WTC11 (cell line): ENCODE measurements at regions not wholly inside any gene's neighbourhood (a gene's known extent, or its start where the extent isn't known, plus 50 kb on each side); places are given as distances from the start of the nearest gene placed in this dataset.

Source experiments
- ATAC-seq: fragments of 200-7000 bp; cut with Tn5 transposase; 2 replicates; pipeline ENCODE4 v1.10.0; 2021; ENCODE audit warnings: mild to moderate bottlenecking, moderate library complexity
- CTCF ChIA-PET: fragments of 300-600 bp; sonication (Branson Sonifier 250); formaldehyde crosslinking; loops from one replicate; lab custom pipeline; 2021; ENCODE audit warnings: antibody characterized with exemption; lab: Charles Lee
- POLR2A ChIA-PET: fragments of 350-600 bp; sonication (Branson Sonifier 250); formaldehyde crosslinking; loops from one replicate; lab custom pipeline; 2021; ENCODE audit warnings: antibody characterized with exemption; lab: Charles Lee
- DNase-seq: peaks from one replicate; pipeline ENCODE4 v3.0.0; 2021; ENCODE audit warnings: low spot score
- H3K27ac Mint-ChIP-seq: 2 replicates; pipeline ENCODE4 v1.8.0; 2021; ENCODE audit warnings: mixed read lengths
- H3K27me3 Mint-ChIP-seq: 2 replicates; pipeline ENCODE4 v1.8.0; 2021; ENCODE audit warnings: low read depth, mild to moderate bottlenecking, moderate library complexity, mixed read lengths
- H3K36me3 Mint-ChIP-seq: 2 replicates; pipeline ENCODE4 v1.8.0; 2021; ENCODE audit warnings: mixed read lengths
- H3K4me1 Mint-ChIP-seq: 2 replicates; pipeline ENCODE4 v1.8.0; 2022; ENCODE audit warnings: mixed read lengths
- H3K4me3 Mint-ChIP-seq: 2 replicates; pipeline ENCODE4 v1.8.0; 2021; ENCODE audit warnings: mild to moderate bottlenecking, moderate library complexity, mixed read lengths
- H3K9me3 Mint-ChIP-seq: 2 replicates; pipeline ENCODE4 v1.8.0; 2021; ENCODE audit warnings: mixed read lengths
- ATF1 ChIP-seq: sonication (generic); formaldehyde crosslinking; IDR thresholded peaks from 2 replicates; pipeline ENCODE4 v1.8.1; 2023; ENCODE audit warnings: mild to moderate bottlenecking, moderate library complexity, missing genetic modification reagents
- CREM ChIP-seq: sonication (generic); formaldehyde crosslinking; IDR thresholded peaks from 2 replicates; pipeline ENCODE4 v1.8.1; 2022; ENCODE audit warnings: mild to moderate bottlenecking, missing genetic modification reagents, moderate library complexity
- ELF4 ChIP-seq: sonication (generic); formaldehyde crosslinking; IDR thresholded peaks from 2 replicates; pipeline ENCODE4 v1.8.1; 2022; ENCODE audit warnings: low read depth, mild to moderate bottlenecking, moderate library complexity, missing genetic modification reagents
- ETV6 ChIP-seq: sonication (generic); formaldehyde crosslinking; IDR thresholded peaks from 2 replicates; pipeline ENCODE4 v1.8.1; 2022; ENCODE audit warnings: mild to moderate bottlenecking, missing genetic modification reagents
- FOXJ3 ChIP-seq: sonication (generic); formaldehyde crosslinking; IDR thresholded peaks from 2 replicates; pipeline ENCODE4 v1.9.0; 2021; ENCODE audit warnings: missing genetic modification reagents, mild to moderate bottlenecking, borderline replicate concordance
- FOXK1 ChIP-seq: sonication (generic); formaldehyde crosslinking; IDR thresholded peaks from 2 replicates; pipeline ENCODE4 v1.8.0; 2022; ENCODE audit warnings: mild to moderate bottlenecking, moderate library complexity, missing genetic modification reagents
- FOXP1 ChIP-seq: sonication (generic); formaldehyde crosslinking; IDR thresholded peaks from 2 replicates; pipeline ENCODE4 v1.8.0; 2022; ENCODE audit warnings: missing genetic modification reagents, mild to moderate bottlenecking, moderate library complexity, borderline replicate concordance
- GRHL2 ChIP-seq: fragments of 250-450 bp; sonication (Bioruptor Pico); IDR thresholded peaks from 2 replicates; pipeline ENCODE4 v1.8.0; 2022; ENCODE audit warnings: mild to moderate bottlenecking, moderate library complexity; ENCODE audit not compliant: insufficient replicate concordance, severe bottlenecking
- HMGA2 ChIP-seq: fragments of 250-450 bp; sonication (Bioruptor Pico); IDR thresholded peaks from 2 replicates; pipeline ENCODE4 v1.4.0; 2021; ENCODE audit warnings: mild to moderate bottlenecking, moderate library complexity
- IRF2 ChIP-seq: sonication (generic); formaldehyde crosslinking; IDR thresholded peaks from 2 replicates; pipeline ENCODE4 v1.8.0; 2022; ENCODE audit warnings: low read depth, missing genetic modification reagents, borderline replicate concordance
- JAZF1 ChIP-seq: fragments of 250-450 bp; sonication (Bioruptor Pico); IDR thresholded peaks from 2 replicates; pipeline ENCODE4 v1.9.0; 2021; ENCODE audit warnings: moderate library complexity, mild to moderate bottlenecking, inconsistent platforms
- KAT7 ChIP-seq: sonication (generic); formaldehyde crosslinking; IDR thresholded peaks from 2 replicates; pipeline ENCODE4 v1.8.1; 2023; ENCODE audit warnings: missing genetic modification reagents, mild to moderate bottlenecking, borderline replicate concordance
- MXD4 ChIP-seq: fragments of 250-450 bp; sonication (Bioruptor Pico); IDR thresholded peaks from 2 replicates; pipeline ENCODE4 v1.8.0; 2021; ENCODE audit warnings: mild to moderate bottlenecking, moderate library complexity, borderline replicate concordance
- MYBL2 ChIP-seq: sonication (generic); formaldehyde crosslinking; IDR thresholded peaks from 2 replicates; pipeline ENCODE4 v1.8.1; 2023; ENCODE audit warnings: mild to moderate bottlenecking, moderate library complexity, missing genetic modification reagents
- NR2C2 ChIP-seq: sonication (generic); formaldehyde crosslinking; IDR thresholded peaks from 2 replicates; pipeline ENCODE4 v1.8.0; 2022; ENCODE audit warnings: mild to moderate bottlenecking, missing genetic modification reagents
- NR3C1 ChIP-seq: sonication (generic); formaldehyde crosslinking; conservative IDR thresholded peaks from 2 replicates; pipeline ENCODE4 v1.8.1; 2023; ENCODE audit warnings: low read depth, mild to moderate bottlenecking, missing genetic modification reagents
- RORB ChIP-seq: fragments of 250-450 bp; sonication (Bioruptor Pico); IDR thresholded peaks from 2 replicates; pipeline ENCODE4 v1.9.0; 2021; ENCODE audit warnings: mild to moderate bottlenecking
- TEAD1 ChIP-seq: sonication (generic); formaldehyde crosslinking; IDR thresholded peaks from 2 replicates; pipeline ENCODE4 v1.8.0; 2022; ENCODE audit warnings: mild to moderate bottlenecking, missing genetic modification reagents
- ZNF138 ChIP-seq: sonication (generic); formaldehyde crosslinking; conservative IDR thresholded peaks from 2 replicates; pipeline ENCODE4 v1.8.1; 2022; ENCODE audit warnings: mild to moderate bottlenecking, moderate library complexity, missing genetic modification reagents
- ZNF232 ChIP-seq: sonication (generic); formaldehyde crosslinking; IDR thresholded peaks from 2 replicates; pipeline ENCODE4 v1.8.0; 2022; ENCODE audit warnings: mild to moderate bottlenecking, missing genetic modification reagents
- ZNF416 ChIP-seq: fragments of 250-450 bp; sonication (Bioruptor Pico); IDR thresholded peaks from 2 replicates; pipeline ENCODE4 v1.9.0; 2021; ENCODE audit warnings: mild to moderate bottlenecking, inconsistent platforms
- ZNF671 ChIP-seq: fragments of 250-450 bp; sonication (Bioruptor Pico); IDR thresholded peaks from 2 replicates; pipeline ENCODE4 v1.8.0; 2021; ENCODE audit warnings: mild to moderate bottlenecking
- TF ChIP-seq, protein P1 (sequence below): sonication (generic); formaldehyde crosslinking; IDR thresholded peaks from 2 replicates; pipeline ENCODE4 v1.8.0; 2023; ENCODE audit warnings: missing genetic modification reagents
- TF ChIP-seq, protein P2 (sequence below): sonication (generic); formaldehyde crosslinking; IDR thresholded peaks from 2 replicates; pipeline ENCODE4 v1.8.0; 2022; ENCODE audit warnings: mild to moderate bottlenecking, missing genetic modification reagents
- TF ChIP-seq, protein P3 (sequence below): sonication (generic); formaldehyde crosslinking; IDR thresholded peaks from 2 replicates; pipeline ENCODE4 v1.8.1; 2022; ENCODE audit warnings: mild to moderate bottlenecking, missing genetic modification reagents, moderate library complexity, borderline replicate concordance
- TF ChIP-seq, protein P4 (sequence below): sonication (generic); formaldehyde crosslinking; IDR thresholded peaks from 2 replicates; pipeline ENCODE4 v1.8.1; 2022; ENCODE audit warnings: low read depth, mild to moderate bottlenecking, moderate library complexity, missing genetic modification reagents, borderline replicate concordance
- TF ChIP-seq, protein P5 (sequence below): fragments of 250-450 bp; sonication (Bioruptor Pico); conservative IDR thresholded peaks from 2 replicates; pipeline ENCODE4 v1.9.0; 2021; ENCODE audit warnings: mild to moderate bottlenecking
- TF ChIP-seq, protein P6 (sequence below): sonication (generic); formaldehyde crosslinking; IDR thresholded peaks from 2 replicates; pipeline ENCODE4 v1.8.0; 2023; ENCODE audit warnings: mild to moderate bottlenecking, missing genetic modification reagents

DNA sequence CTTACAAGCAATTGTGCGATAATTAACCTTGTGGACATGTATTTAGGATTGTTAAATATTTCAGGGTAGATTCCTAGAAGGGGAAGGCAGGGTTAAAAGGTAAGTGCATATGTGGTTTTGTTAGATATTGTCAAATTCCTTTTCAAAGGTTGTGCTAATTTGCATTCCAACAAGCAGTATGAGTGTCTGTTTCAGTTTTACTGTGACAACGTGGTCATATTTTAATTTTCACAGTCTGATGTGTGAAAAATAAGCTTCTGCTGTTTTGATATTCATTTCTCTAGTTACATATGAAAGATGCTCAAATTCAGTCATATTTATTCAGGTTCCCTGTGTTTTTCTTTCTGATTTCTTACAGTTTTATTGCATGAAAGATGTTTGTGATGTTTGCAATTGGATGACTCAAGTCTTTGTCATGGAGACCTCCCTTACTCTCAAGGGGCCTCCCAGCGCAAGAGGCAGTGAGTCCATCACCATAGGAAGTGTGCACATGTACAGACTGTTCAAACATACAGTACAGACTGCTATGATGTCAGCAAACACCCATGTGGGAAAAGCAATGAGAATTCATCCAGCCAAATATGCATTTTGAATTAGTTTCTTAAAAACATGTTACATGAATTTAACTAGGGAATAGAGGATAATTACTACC lies 310.8 kb downstream of the GALR1 start:
- H3K4me3 Mint-ChIP-seq = no peak overlapping the region
- ATAC-seq = no peak
- CTCF ChIA-PET = no interaction called here
- no peaks in the 10 kb centered on the region for H3K27me3 Mint-ChIP-seq
- DNase-seq = no peak
- H3K4me1 Mint-ChIP-seq = no peaks in the 10 kb centered on the region
- TF ChIP-seq FOXK1 (CRISPR knock-in tag) (no peak), NR3C1 (CRISPR knock-in tag) (no peak), RORB (CRISPR knock-in tag) (no peak), ELF4 (no peak), IRF2 (no peak), FOXP1 (CRISPR knock-in tag) (no peak), JAZF1 (CRISPR knock-in tag) (no peak), ZNF671 (CRISPR knock-in tag) (no peak), CREM (no peak), MXD4 (no peak), ZNF416 (no peak), ATF1 (CRISPR knock-in tag) (no peak)
- TF ChIP-seq, protein P1, sequence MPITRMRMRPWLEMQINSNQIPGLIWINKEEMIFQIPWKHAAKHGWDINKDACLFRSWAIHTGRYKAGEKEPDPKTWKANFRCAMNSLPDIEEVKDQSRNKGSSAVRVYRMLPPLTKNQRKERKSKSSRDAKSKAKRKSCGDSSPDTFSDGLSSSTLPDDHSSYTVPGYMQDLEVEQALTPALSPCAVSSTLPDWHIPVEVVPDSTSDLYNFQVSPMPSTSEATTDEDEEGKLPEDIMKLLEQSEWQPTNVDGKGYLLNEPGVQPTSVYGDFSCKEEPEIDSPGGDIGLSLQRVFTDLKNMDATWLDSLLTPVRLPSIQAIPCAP (CRISPR knock-in tag) = no peak
- POLR2A ChIA-PET = no interaction called here
- H3K27ac Mint-ChIP-seq = no peak overlapping the region
- H3K36me3 Mint-ChIP-seq = no peaks in the 10 kb centered on the region
- no peaks in the 10 kb centered on the region for H3K9me3 Mint-ChIP-seq

DNA sequence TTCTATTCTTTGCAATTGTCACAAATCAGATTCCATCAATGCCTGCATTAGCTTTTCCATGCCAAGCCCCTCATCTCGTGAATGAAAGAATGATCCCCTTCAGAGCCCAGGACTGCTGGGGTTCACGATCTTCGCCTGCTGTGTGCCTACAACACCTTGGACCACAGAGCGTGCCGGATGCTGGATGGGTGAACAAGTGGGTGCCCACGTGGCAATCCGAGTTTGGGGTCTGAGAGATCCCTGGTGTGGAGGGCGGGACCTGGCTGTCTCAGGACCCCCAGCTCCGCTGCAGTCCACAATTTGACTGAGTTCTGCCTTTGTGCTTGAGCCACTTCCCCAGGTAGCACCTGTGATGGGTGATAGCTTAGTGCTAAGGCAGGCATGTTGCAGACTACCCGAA lies 317.0 kb downstream of the GALR1 start:
- H3K4me3 Mint-ChIP-seq = no peak overlapping the region
- no peak for ATAC-seq
- H3K9me3 Mint-ChIP-seq = peaks cover 34% of the 10 kb centered on the region
- CTCF ChIA-PET = interaction anchor here (0.5 kb wide), 1 partner anchor 157 kb away, joined by 3 read pairs; no protein-coding TSS in a partner anchor
- H3K36me3 Mint-ChIP-seq = peaks cover 34% of the 10 kb centered on the region
- TF ChIP-seq ZNF671 (CRISPR knock-in tag) (no peak), FOXJ3 (no peak), GRHL2 (CRISPR knock-in tag) (no peak), MYBL2 (CRISPR knock-in tag) (no peak), TEAD1 (CRISPR knock-in tag) (no peak), NR2C2 (CRISPR knock-in tag) (no peak), ZNF232 (no peak), HMGA2 (CRISPR knock-in tag) (no peak), FOXP1 (CRISPR knock-in tag) (no peak), KAT7 (no peak), ZNF138 (CRISPR knock-in tag) (no peak), ETV6 (CRISPR knock-in tag) (no peak)
- TF ChIP-seq, protein P2, sequence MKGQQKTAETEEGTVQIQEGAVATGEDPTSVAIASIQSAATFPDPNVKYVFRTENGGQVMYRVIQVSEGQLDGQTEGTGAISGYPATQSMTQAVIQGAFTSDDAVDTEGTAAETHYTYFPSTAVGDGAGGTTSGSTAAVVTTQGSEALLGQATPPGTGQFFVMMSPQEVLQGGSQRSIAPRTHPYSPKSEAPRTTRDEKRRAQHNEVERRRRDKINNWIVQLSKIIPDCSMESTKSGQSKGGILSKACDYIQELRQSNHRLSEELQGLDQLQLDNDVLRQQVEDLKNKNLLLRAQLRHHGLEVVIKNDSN (CRISPR knock-in tag) = no peak
- TF ChIP-seq, protein P3, sequence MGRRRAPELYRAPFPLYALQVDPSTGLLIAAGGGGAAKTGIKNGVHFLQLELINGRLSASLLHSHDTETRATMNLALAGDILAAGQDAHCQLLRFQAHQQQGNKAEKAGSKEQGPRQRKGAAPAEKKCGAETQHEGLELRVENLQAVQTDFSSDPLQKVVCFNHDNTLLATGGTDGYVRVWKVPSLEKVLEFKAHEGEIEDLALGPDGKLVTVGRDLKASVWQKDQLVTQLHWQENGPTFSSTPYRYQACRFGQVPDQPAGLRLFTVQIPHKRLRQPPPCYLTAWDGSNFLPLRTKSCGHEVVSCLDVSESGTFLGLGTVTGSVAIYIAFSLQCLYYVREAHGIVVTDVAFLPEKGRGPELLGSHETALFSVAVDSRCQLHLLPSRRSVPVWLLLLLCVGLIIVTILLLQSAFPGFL (CRISPR knock-in tag) = no peak
- TF ChIP-seq, protein P4, sequence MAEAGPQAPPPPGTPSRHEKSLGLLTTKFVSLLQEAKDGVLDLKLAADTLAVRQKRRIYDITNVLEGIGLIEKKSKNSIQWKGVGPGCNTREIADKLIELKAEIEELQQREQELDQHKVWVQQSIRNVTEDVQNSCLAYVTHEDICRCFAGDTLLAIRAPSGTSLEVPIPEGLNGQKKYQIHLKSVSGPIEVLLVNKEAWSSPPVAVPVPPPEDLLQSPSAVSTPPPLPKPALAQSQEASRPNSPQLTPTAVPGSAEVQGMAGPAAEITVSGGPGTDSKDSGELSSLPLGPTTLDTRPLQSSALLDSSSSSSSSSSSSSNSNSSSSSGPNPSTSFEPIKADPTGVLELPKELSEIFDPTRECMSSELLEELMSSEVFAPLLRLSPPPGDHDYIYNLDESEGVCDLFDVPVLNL (CRISPR knock-in tag) = no peak
- TF ChIP-seq, protein P5, sequence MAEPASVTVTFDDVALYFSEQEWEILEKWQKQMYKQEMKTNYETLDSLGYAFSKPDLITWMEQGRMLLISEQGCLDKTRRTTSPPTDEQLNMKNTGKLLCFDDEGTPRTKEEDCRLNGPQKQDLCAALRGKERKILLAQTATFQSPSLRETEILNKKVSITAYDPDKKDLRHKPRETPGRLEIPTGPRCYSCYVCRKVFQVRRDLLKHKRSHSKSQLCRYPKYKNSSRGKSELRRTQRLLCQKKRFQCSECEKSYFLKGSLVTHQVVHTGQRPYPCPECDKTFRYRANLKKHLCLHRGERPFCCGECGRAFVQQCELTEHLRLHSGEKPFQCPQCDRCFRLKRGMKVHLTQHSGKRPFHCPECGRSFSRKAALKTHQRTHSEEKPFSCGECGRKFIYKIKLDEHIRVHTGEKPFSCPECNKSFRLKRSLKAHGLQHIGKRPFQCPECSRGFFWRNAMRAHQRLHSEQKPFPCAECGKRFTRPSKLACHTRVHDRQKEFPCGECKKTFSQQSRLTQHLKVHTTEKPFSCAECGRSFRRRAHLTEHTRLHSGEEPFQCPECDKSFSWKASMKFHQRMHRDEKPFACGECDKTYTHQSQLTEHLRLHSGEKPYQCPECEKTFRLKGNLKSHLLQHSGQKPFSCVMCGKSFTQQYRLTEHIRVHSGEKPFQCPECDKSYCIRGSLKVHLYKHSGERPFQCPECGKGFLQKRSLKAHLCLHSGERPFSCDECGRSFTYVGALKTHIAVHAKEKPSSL (CRISPR knock-in tag) = no peak
- TF ChIP-seq, protein P6, sequence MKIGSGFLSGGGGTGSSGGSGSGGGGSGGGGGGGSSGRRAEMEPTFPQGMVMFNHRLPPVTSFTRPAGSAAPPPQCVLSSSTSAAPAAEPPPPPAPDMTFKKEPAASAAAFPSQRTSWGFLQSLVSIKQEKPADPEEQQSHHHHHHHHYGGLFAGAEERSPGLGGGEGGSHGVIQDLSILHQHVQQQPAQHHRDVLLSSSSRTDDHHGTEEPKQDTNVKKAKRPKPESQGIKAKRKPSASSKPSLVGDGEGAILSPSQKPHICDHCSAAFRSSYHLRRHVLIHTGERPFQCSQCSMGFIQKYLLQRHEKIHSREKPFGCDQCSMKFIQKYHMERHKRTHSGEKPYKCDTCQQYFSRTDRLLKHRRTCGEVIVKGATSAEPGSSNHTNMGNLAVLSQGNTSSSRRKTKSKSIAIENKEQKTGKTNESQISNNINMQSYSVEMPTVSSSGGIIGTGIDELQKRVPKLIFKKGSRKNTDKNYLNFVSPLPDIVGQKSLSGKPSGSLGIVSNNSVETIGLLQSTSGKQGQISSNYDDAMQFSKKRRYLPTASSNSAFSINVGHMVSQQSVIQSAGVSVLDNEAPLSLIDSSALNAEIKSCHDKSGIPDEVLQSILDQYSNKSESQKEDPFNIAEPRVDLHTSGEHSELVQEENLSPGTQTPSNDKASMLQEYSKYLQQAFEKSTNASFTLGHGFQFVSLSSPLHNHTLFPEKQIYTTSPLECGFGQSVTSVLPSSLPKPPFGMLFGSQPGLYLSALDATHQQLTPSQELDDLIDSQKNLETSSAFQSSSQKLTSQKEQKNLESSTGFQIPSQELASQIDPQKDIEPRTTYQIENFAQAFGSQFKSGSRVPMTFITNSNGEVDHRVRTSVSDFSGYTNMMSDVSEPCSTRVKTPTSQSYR = no peak
- DNase-seq = no peak
- H3K27me3 Mint-ChIP-seq = no peaks in the 10 kb centered on the region
- H3K27ac Mint-ChIP-seq = no peak overlapping the region
- H3K4me1 Mint-ChIP-seq = peaks cover 5% of the 10 kb centered on the region; the same call in 1 of the 2 replicates
- POLR2A ChIA-PET = no interaction called here
